ENCODE measurements at regions not wholly inside any gene's neighbourhood (a gene's known extent, or its start where the extent isn't known, plus 50 kb on each side); places are given as distances from the start of the nearest gene placed in this dataset.
A peak's percentile ranks its signal among the peaks of the same experiment; 100 is the strongest.

DNA sequence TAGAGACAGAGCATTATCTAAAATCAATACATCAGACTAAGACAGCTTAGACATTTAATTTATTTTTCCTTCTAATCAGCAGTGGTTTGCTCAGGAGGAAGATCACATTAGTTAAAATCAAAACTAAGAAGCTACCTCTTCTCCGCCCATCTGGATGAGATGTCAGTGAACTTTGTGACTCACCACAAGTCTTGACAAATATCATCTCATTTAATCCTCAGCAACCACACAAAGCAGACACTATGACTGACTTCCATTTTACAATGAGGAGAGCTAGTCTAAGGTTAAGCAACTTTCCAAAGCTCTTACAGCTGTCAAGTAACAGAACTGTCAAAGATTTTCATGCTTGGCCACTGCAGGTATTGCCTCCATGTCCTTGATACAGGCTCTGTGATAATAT is 289.5 kb downstream of the DEPDC1B start:
- Histone ChIP-seq H2AFZ (ENCODE audit: low read length) (no peak overlapping the region), H3K9me3 (ENCODE audit: low read length) (no peaks in the 10 kb centered on the region), H3K9ac (ENCODE audit: insufficient read depth, low read depth, low read length) (no peak overlapping the region), H3K4me1 (ENCODE audit: insufficient read depth, low read length) (peaks cover 17% of the 10 kb centered on the region), H3K4me3 (replicated peaks in 1 of 3; ENCODE audit: insufficient read depth in 1 of 3, low read depth in 2 of 3, low read length in 3 of 3) (no peak overlapping the region), H4K20me1 (ENCODE audit: insufficient read depth, low read length) (no peaks in the 10 kb centered on the region), H3K79me2 (ENCODE audit: insufficient read depth, low read length) (peaks cover 11% of the 10 kb centered on the region), H3K36me3 (replicated peaks in 1 of 2; ENCODE audit: control insufficient read depth in 1 of 2, insufficient read depth in 2 of 2, low read length in 2 of 2) (no peaks in the 10 kb centered on the region), H3K27me3 (ENCODE audit: control insufficient read depth in 1 of 2, insufficient read depth in 2 of 2, low read length in 2 of 2) (no peaks in the 10 kb centered on the region), H3K4me2 (ENCODE audit: low read depth, low read length) (no peak overlapping the region), H3K27ac (ENCODE audit: extremely low read length, insufficient read depth, low read length) (no peak overlapping the region)
- POLR2A ChIA-PET: interaction anchor here (1.1 kb wide), 1 partner anchor 80 kb away, joined by 4 read pairs; no protein-coding TSS in a partner anchor
- ATAC-seq (no peak), FAIRE-seq (no peak), DNase-seq (ENCODE audit: low spot score) (peak; percentile 17)
- 100% methylated on average over 1 of the region's 1 CpG for WGBS (ENCODE audit: low lambda C conversion rate)
- in situ Hi-C loops (cut with HindIII; ENCODE audit: extremely low pct_ligation_motif_present, low pct_unique_long_range_greater_than_20kb) (no loop called here), intact Hi-C loops (cut with micrococcal nuclease; ENCODE audit: unreplicated experiment) (loop anchor here (10.0 kb wide), 1 partner anchor 74 kb away; no protein-coding TSS in a partner anchor)
- CTCF ChIA-PET (ENCODE audit: low intra/inter-chr PET ratio, low total read pairs): no interaction called here
- BruUV-seq (replicated peaks): no TSS peak
- no peak for TF ChIP-seq SNRNP70 (IDR thresholded peaks at IDR 0.05; ENCODE audit: low read depth, low read length)
- TF ChIP-seq ZMYM3 (CRISPR knock-in tag; IDR thresholded peaks at IDR 0.05): peak; percentile 25; the same call in 1 of the 2 replicates
- TF ChIP-seq FOSL2 (CRISPR knock-in tag; IDR thresholded peaks at IDR 0.05): peak; percentile 49

GRCh38 chr5:60404171-60404570 is 295.8 kb downstream of the DEPDC1B start:
- ATAC-seq (no peak), FAIRE-seq (no peak), DNase-seq (ENCODE audit: low spot score) (peak; percentile 23)
- Histone ChIP-seq H2AFZ (ENCODE audit: low read length) (no peak overlapping the region), H3K4me2 (ENCODE audit: low read depth, low read length) (0 out of 2 replicates have a peak overlapping the region, but pooled peaks have one; percentile 5), H3K9ac (ENCODE audit: insufficient read depth, low read depth, low read length) (no peak overlapping the region), H3K36me3 (replicated peaks in 1 of 2; ENCODE audit: control insufficient read depth in 1 of 2, insufficient read depth in 2 of 2, low read length in 2 of 2) (no peaks in the 10 kb centered on the region), H4K20me1 (ENCODE audit: insufficient read depth, low read length) (no peaks in the 10 kb centered on the region), H3K79me2 (ENCODE audit: insufficient read depth, low read length) (no peaks in the 10 kb centered on the region), H3K9me3 (ENCODE audit: low read length) (no peaks in the 10 kb centered on the region), H3K4me1 (ENCODE audit: insufficient read depth, low read length) (peaks cover 29% of the 10 kb centered on the region), H3K27ac (ENCODE audit: extremely low read length, insufficient read depth, low read length) (no peak overlapping the region), H3K27me3 (ENCODE audit: control insufficient read depth in 1 of 2, insufficient read depth in 2 of 2, low read length in 2 of 2) (no peaks in the 10 kb centered on the region), H3K4me3 (replicated peaks in 1 of 3; ENCODE audit: insufficient read depth in 1 of 3, low read depth in 2 of 3, low read length in 3 of 3) (no peak overlapping the region; a peak in 1 of 6 replicates)
- POLR2A ChIA-PET: interaction anchor here (1.1 kb wide), 1 partner anchor 13 kb away, joined by 3 read pairs; no protein-coding TSS in a partner anchor
- in situ Hi-C loops (cut with HindIII; ENCODE audit: extremely low pct_ligation_motif_present, low pct_unique_long_range_greater_than_20kb): no loop called here
- no TSS peak for BruUV-seq (replicated peaks)
- intact Hi-C loops (cut with micrococcal nuclease; ENCODE audit: unreplicated experiment): no loop called here
- CTCF ChIA-PET (ENCODE audit: low intra/inter-chr PET ratio, low total read pairs): no interaction called here
- WGBS (ENCODE audit: low lambda C conversion rate): 50% methylated on average over 1 of the region's 1 CpG
- TF ChIP-seq ZNF552 (CRISPR knock-in tag; IDR thresholded peaks at IDR 0.05; ENCODE audit: borderline replicate concordance) (no peak), HOXA7 (CRISPR knock-in tag; IDR thresholded peaks at IDR 0.05) (no peak), NR2F6 (IDR thresholded peaks at IDR 0.05) (no peak), NR2F6 (CRISPR knock-in tag; IDR thresholded peaks at IDR 0.05) (no peak), CHD2 (IDR thresholded peaks at IDR 0.05; ENCODE audit: low read depth, low read length) (no peak), MNT (IDR thresholded peaks at IDR 0.05) (no peak), KDM1A (CRISPR knock-in tag; IDR thresholded peaks at IDR 0.05) (no peak), CSRNP2 (CRISPR knock-in tag; conservative IDR thresholded peaks at IDR 0.05; ENCODE audit: low read depth) (no peak), HNF1B (CRISPR knock-in tag; IDR thresholded peaks at IDR 0.05) (no peak)
- TF ChIP-seq, protein P1, sequence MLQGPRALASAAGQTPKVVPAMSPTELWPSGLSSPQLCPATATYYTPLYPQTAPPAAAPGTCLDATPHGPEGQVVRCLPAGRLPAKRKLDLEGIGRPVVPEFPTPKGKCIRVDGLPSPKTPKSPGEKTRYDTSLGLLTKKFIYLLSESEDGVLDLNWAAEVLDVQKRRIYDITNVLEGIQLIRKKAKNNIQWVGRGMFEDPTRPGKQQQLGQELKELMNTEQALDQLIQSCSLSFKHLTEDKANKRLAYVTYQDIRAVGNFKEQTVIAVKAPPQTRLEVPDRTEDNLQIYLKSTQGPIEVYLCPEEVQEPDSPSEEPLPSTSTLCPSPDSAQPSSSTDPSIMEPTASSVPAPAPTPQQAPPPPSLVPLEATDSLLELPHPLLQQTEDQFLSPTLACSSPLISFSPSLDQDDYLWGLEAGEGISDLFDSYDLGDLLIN (CRISPR knock-in tag; IDR thresholded peaks at IDR 0.05; ENCODE audit: borderline replicate concordance): no peak
